Stimulated activated CD4-positive, alpha-beta T cell treated with anti-CD3 and anti-CD28 coated beads, Interleukin-1b, Interleukin-23, amount 100 ng/mL, for 24 hours (primary cell): ENCODE measurements at regions not wholly inside any gene's neighbourhood (a gene's known extent, or its start where the extent isn't known, plus 50 kb on each side); places are given as distances from the start of the nearest gene placed in this dataset.

Source experiments
- DNase-seq, 4 experiments: peaks; one replicate each; pipeline ENCODE4 v3.0.0-alpha.2; 2020; ENCODE audit warnings: low read depth in 4 of 4, low spot score in 1 of 4

GRCh38 chr4:62196338-62196737 lies 996.2 kb downstream of the ADGRL3 start:
- DNase-seq: no peak

- no peak for DNase-seq
Measured at GRCh38 chr4:62194342-62194741, 994.2 kb downstream of the ADGRL3 start.

DNA sequence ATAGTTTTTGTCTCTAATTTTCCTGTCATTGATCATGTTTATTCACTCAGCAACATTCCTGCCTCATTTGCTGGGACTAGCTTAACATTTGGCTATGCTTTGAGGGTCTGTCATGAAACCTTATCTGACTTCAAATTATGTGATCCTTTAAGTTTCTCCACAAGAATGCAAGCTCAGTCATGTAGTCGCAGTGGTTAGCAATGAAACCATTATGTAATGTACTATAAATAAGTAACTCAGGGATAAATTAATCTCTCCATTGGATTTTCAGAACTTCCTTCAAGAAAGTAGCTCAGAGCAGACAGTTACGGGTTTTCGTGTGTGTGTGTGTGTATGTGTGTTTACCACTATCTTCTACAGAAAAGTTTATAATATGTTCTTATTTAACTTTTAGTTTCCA lies 993.6 kb downstream of the ADGRL3 start:
- DNase-seq: no peak

- no peak for DNase-seq
Measured at GRCh38 chr4:62191451-62192240, 991.5 kb downstream of the ADGRL3 start.

GRCh38 chr4:62170235-62170634 lies 970.1 kb downstream of the ADGRL3 start:
- DNase-seq: no peak

GRCh38 chr4:62168681-62169080 lies 968.6 kb downstream of the ADGRL3 start:
- DNase-seq: no peak

GRCh38 chr4:62162606-62163005 lies 962.5 kb downstream of the ADGRL3 start:
- no peak for DNase-seq

- no peak for DNase-seq
Measured at GRCh38 chr4:62161446-62161845, 961.3 kb downstream of the ADGRL3 start.

GRCh38 chr4:62159876-62160275 lies 959.8 kb downstream of the ADGRL3 start:
- no peak for DNase-seq

DNA sequence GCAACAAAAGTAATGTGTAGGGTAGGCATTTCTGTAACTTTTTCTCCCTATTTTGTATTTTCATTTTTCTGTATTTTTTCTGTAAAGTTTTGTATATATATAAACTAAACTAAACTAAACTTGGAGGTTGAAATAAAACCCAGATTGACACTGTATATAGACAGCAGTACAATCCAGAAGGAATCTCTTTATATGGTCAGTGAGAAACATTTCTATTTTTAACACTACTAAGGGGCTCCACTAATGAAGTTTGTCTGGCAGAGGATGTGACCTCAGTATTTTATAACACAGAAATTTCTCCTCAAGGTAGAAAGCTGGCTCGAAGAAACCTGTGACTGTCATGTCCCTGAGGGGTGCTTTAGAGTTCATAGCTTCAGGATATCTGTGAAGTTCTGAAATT lies 959.2 kb downstream of the ADGRL3 start:
- no peak for DNase-seq

DNA sequence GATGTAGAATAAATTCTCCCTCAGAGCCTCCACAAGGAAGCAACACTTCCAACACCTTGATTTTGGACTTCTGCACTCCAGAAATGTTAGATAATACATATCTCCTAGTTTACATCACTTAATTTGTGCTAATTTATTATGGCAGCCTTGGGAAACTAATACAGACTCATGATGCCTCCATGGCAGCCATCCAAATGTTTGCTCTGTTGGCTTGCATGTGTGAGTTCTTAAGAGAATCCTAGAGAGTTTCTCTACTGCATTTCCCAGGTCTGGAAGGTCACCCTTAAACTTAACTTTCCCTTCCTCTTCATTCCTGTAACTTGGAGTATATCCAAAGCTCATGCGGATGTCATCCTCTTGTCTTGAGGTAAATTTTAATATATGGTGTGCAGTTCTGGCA lies 956.1 kb downstream of the ADGRL3 start:
- no peak for DNase-seq

- no peak for DNase-seq
Measured at GRCh38 chr4:62145276-62145675, 945.1 kb downstream of the ADGRL3 start.

DNA sequence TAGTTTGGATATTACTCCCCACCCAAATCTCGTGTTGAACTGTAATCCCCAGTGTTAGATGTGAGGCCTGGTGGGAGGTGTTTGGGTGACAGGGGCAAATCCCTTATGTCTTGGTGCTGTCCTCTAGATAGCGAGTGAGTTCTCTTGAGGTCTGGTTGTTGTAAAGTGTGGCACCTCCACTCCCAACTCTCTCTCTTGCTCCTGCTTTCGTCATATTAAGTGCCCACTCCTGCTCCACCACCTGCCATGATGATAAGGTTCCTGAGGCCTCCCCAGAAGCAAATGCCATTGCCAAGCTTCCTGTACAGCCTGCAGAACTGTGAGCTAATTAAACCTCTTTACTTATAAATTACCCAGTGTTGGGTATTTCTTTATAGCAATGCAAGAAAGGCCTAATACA lies 944.3 kb downstream of the ADGRL3 start:
- no peak for DNase-seq

GRCh38 chr4:62135565-62136156 lies 935.5 kb downstream of the ADGRL3 start:
- DNase-seq: no peak

- no peak for DNase-seq
Measured at GRCh38 chr4:62133977-62134376, 933.9 kb downstream of the ADGRL3 start.

- no peak for DNase-seq
Measured at GRCh38 chr4:62133101-62133897, 933.2 kb downstream of the ADGRL3 start.

- no peak for DNase-seq
Measured at GRCh38 chr4:62131049-62131448, 930.9 kb downstream of the ADGRL3 start.

- DNase-seq: no peak
Measured at GRCh38 chr4:62130637-62131036, 930.5 kb downstream of the ADGRL3 start.

DNA sequence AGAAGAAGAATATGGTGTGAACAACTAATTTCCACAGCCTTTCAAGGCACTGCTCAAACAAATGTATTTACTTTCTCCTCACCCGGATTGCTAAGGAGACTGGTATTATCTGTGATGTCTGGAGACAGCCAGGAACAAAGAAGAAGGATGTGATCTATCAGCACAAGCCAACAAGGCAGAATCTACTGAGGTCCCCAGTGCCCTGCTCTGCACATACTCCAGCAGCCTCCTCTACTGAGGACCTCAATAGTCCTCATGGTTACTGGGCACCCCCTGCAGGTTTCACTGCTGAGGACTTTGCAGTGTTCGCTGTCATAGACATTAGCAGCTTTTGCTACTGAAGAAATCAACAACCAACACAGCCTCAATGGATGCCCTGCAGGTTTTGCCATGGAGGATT lies 930.1 kb downstream of the ADGRL3 start:
- DNase-seq: no peak
